GM23338 (cell line): ENCODE measurements at regions not wholly inside any gene's neighbourhood (a gene's known extent, or its start where the extent isn't known, plus 50 kb on each side); places are given as distances from the start of the nearest gene placed in this dataset.

Experiments
- ATAC-seq: fragments of 200-7000 bp; cut with Tn5 transposase; 3 replicates; pipeline ENCODE4 v1.9.1; 2020
- DNase-seq: peaks from one replicate; pipeline ENCODE4 v3.0.0-alpha.2; 2015; ENCODE audit warnings: low spot score
- H2AFZ ChIP-seq: fragments of 200-600 bp; sonication (generic); 2 replicates; pipeline ENCODE4 v1.8.0; 2016; ENCODE audit warnings: antibody characterized with exemption, mild to moderate bottlenecking, moderate library complexity
- H3F3A ChIP-seq: fragments of 200-600 bp; sonication (generic); replicated peaks from 2 replicates; pipeline ENCODE4 v1.8.0; 2017; ENCODE audit warnings: antibody characterized with exemption, mixed run types, low read depth
- H3K27ac ChIP-seq: fragments of 200-600 bp; sonication (generic); 2 replicates; pipeline ENCODE4 v1.6.1; 2016; ENCODE audit warnings: low read depth
- H3K27me3 ChIP-seq: fragments of 200-600 bp; sonication (generic); 2 replicates; pipeline ENCODE4 v1.8.0; 2016; ENCODE audit warnings: mild to moderate bottlenecking, mixed run types, moderate library complexity; ENCODE audit not compliant: insufficient read depth
- H3K36me3 ChIP-seq: fragments of 200-600 bp; sonication (generic); 2 replicates; pipeline ENCODE4 v1.8.0; 2016; ENCODE audit warnings: mild to moderate bottlenecking; ENCODE audit not compliant: insufficient read depth
- H3K4me1 ChIP-seq: fragments of 200-600 bp; sonication (generic); 2 replicates; pipeline ENCODE4 v1.8.0; 2016; ENCODE audit warnings: mild to moderate bottlenecking, moderate library complexity; ENCODE audit not compliant: insufficient read depth
- H3K4me2 ChIP-seq: fragments of 200-600 bp; sonication (generic); 2 replicates; pipeline ENCODE4 v1.7.1; 2017; ENCODE audit warnings: mixed run types
- H3K4me3 ChIP-seq: fragments of 200-600 bp; sonication (generic); 2 replicates; pipeline ENCODE4 v1.6.1; 2016; ENCODE audit warnings: mixed run types
- H3K79me2 ChIP-seq: fragments of 200-600 bp; sonication (generic); replicated peaks from 2 replicates; pipeline ENCODE4 v1.8.0; 2017; ENCODE audit warnings: mild to moderate bottlenecking; ENCODE audit not compliant: insufficient read depth
- H3K9me2 ChIP-seq: fragments of 200-600 bp; sonication (generic); 2 replicates; pipeline ENCODE4 v1.8.0; 2017; ENCODE audit not compliant: insufficient read depth
- H4K20me1 ChIP-seq: fragments of 200-600 bp; sonication (generic); replicated peaks from 2 replicates; pipeline ENCODE4 v1.8.0; 2017; ENCODE audit warnings: mild to moderate bottlenecking; ENCODE audit not compliant: insufficient read depth
- H3K27ac Mint-ChIP-seq: 2 replicates; pipeline ENCODE4 v1.8.0; 2020; ENCODE audit warnings: inconsistent platforms, mild to moderate bottlenecking, moderate library complexity, mixed read lengths
- H3K27me3 Mint-ChIP-seq: 3 replicates; pipeline ENCODE4 v1.8.0; 2022; ENCODE audit warnings: low read depth, mild to moderate bottlenecking, moderate library complexity, mixed read lengths, inconsistent platforms; ENCODE audit not compliant: insufficient read depth, poor library complexity
- H3K36me3 Mint-ChIP-seq: 3 replicates; pipeline ENCODE4 v1.8.0; 2021; ENCODE audit warnings: low read depth, mild to moderate bottlenecking, inconsistent platforms, moderate library complexity, mixed read lengths
- H3K4me1 Mint-ChIP-seq: 3 replicates; pipeline ENCODE4 v1.8.0; 2020; ENCODE audit warnings: mild to moderate bottlenecking, inconsistent platforms, mixed read lengths
- H3K4me3 Mint-ChIP-seq: 3 replicates; pipeline ENCODE4 v1.8.0; 2021; ENCODE audit warnings: moderate library complexity, mild to moderate bottlenecking, inconsistent platforms, mixed read lengths
- H3K9me3 Mint-ChIP-seq: 3 replicates; pipeline ENCODE4 v1.8.0; 2020; ENCODE audit warnings: moderate library complexity, mild to moderate bottlenecking, inconsistent platforms, mixed read lengths
- NANOG ChIP-seq: IDR thresholded peaks from 2 replicates; pipeline ENCODE4 v1.6.1; 2016; ENCODE audit warnings: antibody characterized with exemption, borderline replicate concordance
- POLR2AphosphoS5 ChIP-seq: IDR thresholded peaks from 2 replicates; pipeline ENCODE4 v1.6.1; 2016; ENCODE audit warnings: antibody characterized with exemption, low read depth
- TF ChIP-seq, protein P1 (sequence below): fragments of 250-450 bp; sonication (Bioruptor Pico); IDR thresholded peaks from 2 replicates; pipeline ENCODE4 v1.5.0; 2020; ENCODE audit warnings: mild to moderate bottlenecking, moderate library complexity
- TF ChIP-seq, protein P2 (sequence below): IDR thresholded peaks from one replicate; pipeline ENCODE4 v1.6.1; 2018; ENCODE audit warnings: antibody characterized with exemption; ENCODE audit not compliant: unreplicated experiment

DNA sequence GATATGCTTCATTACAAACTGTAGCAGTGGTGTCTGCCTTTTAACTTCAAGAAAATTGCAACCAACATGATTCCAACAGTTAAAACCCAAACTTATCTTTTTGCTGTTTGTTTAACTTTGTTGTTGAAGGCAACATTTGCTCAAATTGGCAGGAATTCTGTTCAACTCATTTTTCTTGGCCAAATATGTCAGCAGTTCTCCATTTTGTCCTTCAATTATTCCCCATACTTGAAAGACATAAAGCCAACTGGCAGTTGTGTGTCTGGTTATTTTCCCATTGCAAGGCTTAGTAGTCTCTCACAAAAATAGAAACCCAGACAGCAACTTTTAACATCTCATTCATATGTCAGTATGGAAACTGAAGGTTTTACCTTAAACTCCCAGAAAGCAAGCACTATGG is 146.3 kb downstream of the LRIG3 start:
- no peak overlapping the region for H3K4me3 Mint-ChIP-seq
- H3K36me3 Mint-ChIP-seq, result no peaks in the 10 kb centered on the region
- H3K27ac Mint-ChIP-seq, result no peak overlapping the region
- ATAC-seq, result no peak
- H3K27ac ChIP-seq, result no peak overlapping the region
- H3K9me2 ChIP-seq, result no peaks in the 10 kb centered on the region
- no peaks in the 10 kb centered on the region for H3K36me3 ChIP-seq
- H3F3A ChIP-seq, result no peaks in the 10 kb centered on the region
- H3K79me2 ChIP-seq, result no peaks in the 10 kb centered on the region
- no peaks in the 10 kb centered on the region for H3K4me1 ChIP-seq
- DNase-seq, result no peak
- TF ChIP-seq, protein P1, sequence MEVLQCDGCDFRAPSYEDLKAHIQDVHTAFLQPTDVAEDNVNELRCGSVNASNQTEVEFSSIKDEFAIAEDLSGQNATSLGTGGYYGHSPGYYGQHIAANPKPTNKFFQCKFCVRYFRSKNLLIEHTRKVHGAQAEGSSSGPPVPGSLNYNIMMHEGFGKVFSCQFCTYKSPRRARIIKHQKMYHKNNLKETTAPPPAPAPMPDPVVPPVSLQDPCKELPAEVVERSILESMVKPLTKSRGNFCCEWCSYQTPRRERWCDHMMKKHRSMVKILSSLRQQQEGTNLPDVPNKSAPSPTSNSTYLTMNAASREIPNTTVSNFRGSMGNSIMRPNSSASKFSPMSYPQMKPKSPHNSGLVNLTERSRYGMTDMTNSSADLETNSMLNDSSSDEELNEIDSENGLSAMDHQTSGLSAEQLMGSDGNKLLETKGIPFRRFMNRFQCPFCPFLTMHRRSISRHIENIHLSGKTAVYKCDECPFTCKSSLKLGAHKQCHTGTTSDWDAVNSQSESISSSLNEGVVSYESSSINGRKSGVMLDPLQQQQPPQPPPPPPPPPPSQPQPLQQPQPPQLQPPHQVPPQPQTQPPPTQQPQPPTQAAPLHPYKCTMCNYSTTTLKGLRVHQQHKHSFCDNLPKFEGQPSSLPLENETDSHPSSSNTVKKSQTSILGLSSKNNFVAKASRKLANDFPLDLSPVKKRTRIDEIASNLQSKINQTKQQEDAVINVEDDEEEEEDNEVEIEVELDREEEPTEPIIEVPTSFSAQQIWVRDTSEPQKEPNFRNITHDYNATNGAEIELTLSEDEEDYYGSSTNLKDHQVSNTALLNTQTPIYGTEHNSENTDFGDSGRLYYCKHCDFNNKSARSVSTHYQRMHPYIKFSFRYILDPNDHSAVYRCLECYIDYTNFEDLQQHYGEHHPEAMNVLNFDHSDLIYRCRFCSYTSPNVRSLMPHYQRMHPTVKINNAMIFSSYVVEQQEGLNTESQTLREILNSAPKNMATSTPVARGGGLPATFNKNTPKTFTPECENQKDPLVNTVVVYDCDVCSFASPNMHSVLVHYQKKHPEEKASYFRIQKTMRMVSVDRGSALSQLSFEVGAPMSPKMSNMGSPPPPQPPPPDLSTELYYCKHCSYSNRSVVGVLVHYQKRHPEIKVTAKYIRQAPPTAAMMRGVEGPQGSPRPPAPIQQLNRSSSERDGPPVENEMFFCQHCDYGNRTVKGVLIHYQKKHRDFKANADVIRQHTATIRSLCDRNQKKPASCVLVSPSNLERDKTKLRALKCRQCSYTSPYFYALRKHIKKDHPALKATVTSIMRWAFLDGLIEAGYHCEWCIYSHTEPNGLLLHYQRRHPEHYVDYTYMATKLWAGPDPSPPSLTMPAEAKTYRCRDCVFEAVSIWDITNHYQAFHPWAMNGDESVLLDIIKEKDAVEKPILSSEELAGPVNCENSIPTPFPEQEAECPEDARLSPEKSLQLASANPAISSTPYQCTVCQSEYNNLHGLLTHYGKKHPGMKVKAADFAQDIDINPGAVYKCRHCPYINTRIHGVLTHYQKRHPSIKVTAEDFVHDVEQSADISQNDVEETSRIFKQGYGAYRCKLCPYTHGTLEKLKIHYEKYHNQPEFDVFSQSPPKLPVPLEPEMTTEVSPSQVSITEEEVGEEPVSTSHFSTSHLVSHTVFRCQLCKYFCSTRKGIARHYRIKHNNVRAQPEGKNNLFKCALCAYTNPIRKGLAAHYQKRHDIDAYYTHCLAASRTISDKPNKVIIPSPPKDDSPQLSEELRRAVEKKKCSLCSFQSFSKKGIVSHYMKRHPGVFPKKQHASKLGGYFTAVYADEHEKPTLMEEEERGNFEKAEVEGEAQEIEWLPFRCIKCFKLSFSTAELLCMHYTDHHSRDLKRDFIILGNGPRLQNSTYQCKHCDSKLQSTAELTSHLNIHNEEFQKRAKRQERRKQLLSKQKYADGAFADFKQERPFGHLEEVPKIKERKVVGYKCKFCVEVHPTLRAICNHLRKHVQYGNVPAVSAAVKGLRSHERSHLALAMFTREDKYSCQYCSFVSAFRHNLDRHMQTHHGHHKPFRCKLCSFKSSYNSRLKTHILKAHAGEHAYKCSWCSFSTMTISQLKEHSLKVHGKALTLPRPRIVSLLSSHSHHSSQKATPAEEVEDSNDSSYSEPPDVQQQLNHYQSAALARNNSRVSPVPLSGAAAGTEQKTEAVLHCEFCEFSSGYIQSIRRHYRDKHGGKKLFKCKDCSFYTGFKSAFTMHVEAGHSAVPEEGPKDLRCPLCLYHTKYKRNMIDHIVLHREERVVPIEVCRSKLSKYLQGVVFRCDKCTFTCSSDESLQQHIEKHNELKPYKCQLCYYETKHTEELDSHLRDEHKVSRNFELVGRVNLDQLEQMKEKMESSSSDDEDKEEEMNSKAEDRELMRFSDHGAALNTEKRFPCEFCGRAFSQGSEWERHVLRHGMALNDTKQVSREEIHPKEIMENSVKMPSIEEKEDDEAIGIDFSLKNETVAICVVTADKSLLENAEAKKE (CRISPR knock-in tag), result no peak
- no peak overlapping the region for H3K4me3 ChIP-seq
- no peaks in the 10 kb centered on the region for H3K27me3 ChIP-seq
- no peak overlapping the region for H3K4me2 ChIP-seq
- no peaks in the 10 kb centered on the region for H3K27me3 Mint-ChIP-seq
- H3K4me1 Mint-ChIP-seq, result peaks cover 5% of the 10 kb centered on the region
- H2AFZ ChIP-seq, result no peak overlapping the region
- no peaks in the 10 kb centered on the region for H4K20me1 ChIP-seq
- H3K9me3 Mint-ChIP-seq, result no peaks in the 10 kb centered on the region

DNA sequence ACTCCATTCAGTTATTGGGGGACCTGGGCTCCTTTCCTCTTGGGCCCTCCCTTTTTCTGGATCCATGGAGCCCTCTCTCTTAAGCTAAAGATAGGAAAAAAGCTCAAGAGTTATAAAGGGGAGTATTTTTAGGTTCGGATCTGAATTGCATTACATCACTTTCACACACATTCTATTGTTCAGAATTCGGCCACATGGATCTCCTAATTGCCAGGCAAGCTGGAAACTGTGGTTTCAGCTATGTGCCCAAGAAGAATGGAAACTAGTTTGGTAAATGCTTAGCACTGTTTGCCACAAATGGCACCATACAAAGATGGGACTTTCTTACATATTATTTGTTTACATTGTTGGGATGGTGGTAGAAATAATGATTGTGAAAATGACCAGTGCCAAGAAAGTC is 145.6 kb downstream of the LRIG3 start:
- no peaks in the 10 kb centered on the region for H3F3A ChIP-seq
- no peak overlapping the region for H3K4me3 Mint-ChIP-seq
- no peaks in the 10 kb centered on the region for H3K27me3 Mint-ChIP-seq

More for the DNA sequence above, 145.6 kb downstream of the LRIG3 start:
- ATAC-seq (no peak), DNase-seq (no peak)
- H2AFZ ChIP-seq, result peak overlapping the region; percentile 40; the same call in 1 of the 2 replicates
- H3K36me3 Mint-ChIP-seq, result no peaks in the 10 kb centered on the region
- H3K4me1 Mint-ChIP-seq, result peaks cover 5% of the 10 kb centered on the region
- H3K4me2 ChIP-seq, result no peak overlapping the region
- H3K79me2 ChIP-seq, result no peaks in the 10 kb centered on the region
- no peaks in the 10 kb centered on the region for H3K27me3 ChIP-seq
- no peaks in the 10 kb centered on the region for H3K4me1 ChIP-seq
- H3K36me3 ChIP-seq, result no peaks in the 10 kb centered on the region
- no peaks in the 10 kb centered on the region for H3K9me2 ChIP-seq
- H4K20me1 ChIP-seq, result no peaks in the 10 kb centered on the region
- no peak overlapping the region for H3K27ac Mint-ChIP-seq
- no peak overlapping the region for H3K4me3 ChIP-seq
- no peak overlapping the region for H3K27ac ChIP-seq
- H3K9me3 Mint-ChIP-seq, result no peaks in the 10 kb centered on the region
- TF ChIP-seq NANOG (no peak), POLR2AphosphoS5 (no peak)
- TF ChIP-seq, protein P2, sequence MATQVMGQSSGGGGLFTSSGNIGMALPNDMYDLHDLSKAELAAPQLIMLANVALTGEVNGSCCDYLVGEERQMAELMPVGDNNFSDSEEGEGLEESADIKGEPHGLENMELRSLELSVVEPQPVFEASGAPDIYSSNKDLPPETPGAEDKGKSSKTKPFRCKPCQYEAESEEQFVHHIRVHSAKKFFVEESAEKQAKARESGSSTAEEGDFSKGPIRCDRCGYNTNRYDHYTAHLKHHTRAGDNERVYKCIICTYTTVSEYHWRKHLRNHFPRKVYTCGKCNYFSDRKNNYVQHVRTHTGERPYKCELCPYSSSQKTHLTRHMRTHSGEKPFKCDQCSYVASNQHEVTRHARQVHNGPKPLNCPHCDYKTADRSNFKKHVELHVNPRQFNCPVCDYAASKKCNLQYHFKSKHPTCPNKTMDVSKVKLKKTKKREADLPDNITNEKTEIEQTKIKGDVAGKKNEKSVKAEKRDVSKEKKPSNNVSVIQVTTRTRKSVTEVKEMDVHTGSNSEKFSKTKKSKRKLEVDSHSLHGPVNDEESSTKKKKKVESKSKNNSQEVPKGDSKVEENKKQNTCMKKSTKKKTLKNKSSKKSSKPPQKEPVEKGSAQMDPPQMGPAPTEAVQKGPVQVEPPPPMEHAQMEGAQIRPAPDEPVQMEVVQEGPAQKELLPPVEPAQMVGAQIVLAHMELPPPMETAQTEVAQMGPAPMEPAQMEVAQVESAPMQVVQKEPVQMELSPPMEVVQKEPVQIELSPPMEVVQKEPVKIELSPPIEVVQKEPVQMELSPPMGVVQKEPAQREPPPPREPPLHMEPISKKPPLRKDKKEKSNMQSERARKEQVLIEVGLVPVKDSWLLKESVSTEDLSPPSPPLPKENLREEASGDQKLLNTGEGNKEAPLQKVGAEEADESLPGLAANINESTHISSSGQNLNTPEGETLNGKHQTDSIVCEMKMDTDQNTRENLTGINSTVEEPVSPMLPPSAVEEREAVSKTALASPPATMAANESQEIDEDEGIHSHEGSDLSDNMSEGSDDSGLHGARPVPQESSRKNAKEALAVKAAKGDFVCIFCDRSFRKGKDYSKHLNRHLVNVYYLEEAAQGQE, result no peak
